Fibroblast of upper back skin (primary cell): ENCODE measurements at regions not wholly inside any gene's neighbourhood (a gene's known extent, or its start where the extent isn't known, plus 50 kb on each side); places are given as distances from the start of the nearest gene placed in this dataset.
"Not testable (repeated sequence)": the region's sequence is repeated elsewhere in the genome, so short reads cannot be mapped to it uniquely, and the experiment has no call there.

ENCODE experiments used
- DNase-seq: peaks from one replicate; pipeline ENCODE4 v3.0.0-alpha.2; 2013

GRCh38 chr6:167392631-167393316 lies 67.9 kb downstream of the TTLL2 start:
- no peak for DNase-seq

- no peak for DNase-seq
These were observed 68.8 kb downstream of the TTLL2 start for GRCh38 chr6:167393731-167394130.

- no peak for DNase-seq
These were observed 69.5 kb downstream of the TTLL2 start for GRCh38 chr6:167394339-167394738.

- DNase-seq, result no peak
These were observed 69.9 kb downstream of the TTLL2 start for GRCh38 chr6:167394820-167395219.

- DNase-seq, result no peak
These were observed 71.3 kb downstream of the TTLL2 start for GRCh38 chr6:167396068-167396658.

- no peak for DNase-seq
These were observed 72.0 kb downstream of the TTLL2 start for GRCh38 chr6:167396659-167397490.

GRCh38 chr6:167397712-167398111 lies 72.8 kb downstream of the TTLL2 start:
- DNase-seq, result no peak

GRCh38 chr6:167398214-167399050 lies 73.5 kb downstream of the TTLL2 start:
- no peak for DNase-seq

GRCh38 chr6:167399051-167399387 lies 74.1 kb downstream of the TTLL2 start:
- no peak for DNase-seq

- DNase-seq, result no peak
These were observed 74.7 kb downstream of the TTLL2 start for GRCh38 chr6:167399599-167399998.

GRCh38 chr6:167400482-167401138 lies 75.7 kb downstream of the TTLL2 start:
- no peak for DNase-seq

GRCh38 chr6:167401525-167402194 lies 76.8 kb downstream of the TTLL2 start:
- no peak for DNase-seq

GRCh38 chr6:167402195-167402686 lies 77.4 kb downstream of the TTLL2 start:
- DNase-seq, result no peak

GRCh38 chr6:167403427-167403826 lies 78.5 kb downstream of the TTLL2 start:
- no peak for DNase-seq

GRCh38 chr6:167404385-167405049 lies 79.6 kb downstream of the TTLL2 start:
- no peak for DNase-seq

GRCh38 chr6:167405778-167406532 lies 81.1 kb downstream of the TTLL2 start:
- no peak for DNase-seq

- not testable (repeated sequence) for DNase-seq
These were observed 81.8 kb downstream of the TTLL2 start for GRCh38 chr6:167406533-167407238.

GRCh38 chr6:167407239-167408064 lies 82.6 kb downstream of the TTLL2 start:
- no peak for DNase-seq
